ENCODE measurements at regions not wholly inside any gene's neighbourhood (a gene's known extent, or its start where the extent isn't known, plus 50 kb on each side); places are given as distances from the start of the nearest gene placed in this dataset.

GRCh38 chr22:27307545-27308247 lies 493.9 kb downstream of the MN1 start:
- H3K4me3 ChIP-seq (ENCODE audit: control insufficient read depth, low read depth, low read length) = no peak overlapping the region
- DNase-seq (ENCODE audit: low read depth) = no peak
- no peak for TF ChIP-seq CTCF (conservative IDR thresholded peaks at IDR 0.05; ENCODE audit: control insufficient read depth, insufficient read depth, low read depth, low read length)

GRCh38 chr22:27308513-27308912 lies 493.0 kb downstream of the MN1 start:
- no peak for TF ChIP-seq CTCF (conservative IDR thresholded peaks at IDR 0.05; ENCODE audit: control insufficient read depth, insufficient read depth, low read depth, low read length)

GRCh38 chr22:27309697-27310096 lies 491.9 kb downstream of the MN1 start:
- TF ChIP-seq CTCF (conservative IDR thresholded peaks at IDR 0.05; ENCODE audit: control insufficient read depth, insufficient read depth, low read depth, low read length) = no peak
- DNase-seq (ENCODE audit: low read depth) = no peak
- H3K4me3 ChIP-seq (ENCODE audit: control insufficient read depth, low read depth, low read length) = no peak overlapping the region

More at GRCh38 chr22:27308513-27308912, 493.0 kb downstream of the MN1 start:
- no peak overlapping the region for H3K4me3 ChIP-seq (ENCODE audit: control insufficient read depth, low read depth, low read length)
- DNase-seq (ENCODE audit: low read depth) = no peak

GRCh38 chr22:27310966-27311697 lies 490.4 kb downstream of the MN1 start:
- H3K4me3 ChIP-seq (ENCODE audit: control insufficient read depth, low read depth, low read length) = no peak overlapping the region
- TF ChIP-seq CTCF (conservative IDR thresholded peaks at IDR 0.05; ENCODE audit: control insufficient read depth, insufficient read depth, low read depth, low read length) = no peak
- no peak for DNase-seq (ENCODE audit: low read depth)

- no peak for TF ChIP-seq CTCF (conservative IDR thresholded peaks at IDR 0.05; ENCODE audit: control insufficient read depth, insufficient read depth, low read depth, low read length)
- no peak for DNase-seq (ENCODE audit: low read depth)
- H3K4me3 ChIP-seq (ENCODE audit: control insufficient read depth, low read depth, low read length) = no peak overlapping the region
These were observed 489.6 kb downstream of the MN1 start for GRCh38 chr22:27311698-27312550.

- TF ChIP-seq CTCF (conservative IDR thresholded peaks at IDR 0.05; ENCODE audit: control insufficient read depth, insufficient read depth, low read depth, low read length) = no peak
- H3K4me3 ChIP-seq (ENCODE audit: control insufficient read depth, low read depth, low read length) = no peak overlapping the region
- DNase-seq (ENCODE audit: low read depth) = no peak
These were observed 489.0 kb downstream of the MN1 start for GRCh38 chr22:27312565-27312964.

Measured in fibroblast of mammary gland (primary cell).